ENCODE measurements at regions not wholly inside any gene's neighbourhood (a gene's known extent, or its start where the extent isn't known, plus 50 kb on each side); places are given as distances from the start of the nearest gene placed in this dataset.

DNA sequence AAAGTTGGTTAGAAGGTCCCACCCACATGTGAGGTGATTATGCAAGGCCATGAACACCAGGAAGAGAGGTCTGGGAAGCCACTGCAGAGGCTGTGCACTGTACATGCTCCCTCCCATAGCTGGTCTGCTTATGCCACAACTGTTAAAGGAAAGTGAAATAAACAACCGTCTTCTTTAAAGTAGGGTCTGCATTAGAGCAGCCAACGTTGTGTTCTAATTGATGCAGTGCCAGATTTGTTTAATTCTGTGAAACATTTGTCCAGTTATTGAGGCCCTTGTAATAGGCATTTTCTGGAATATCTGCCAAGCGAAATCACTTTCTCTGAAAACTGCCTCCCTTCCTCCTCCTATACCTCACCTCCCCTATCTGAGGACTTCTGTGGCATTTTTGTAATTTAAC, 224.0 kb upstream of the LNX1 start:
- no peak for DNase-seq (ENCODE audit: low read depth)

DNA sequence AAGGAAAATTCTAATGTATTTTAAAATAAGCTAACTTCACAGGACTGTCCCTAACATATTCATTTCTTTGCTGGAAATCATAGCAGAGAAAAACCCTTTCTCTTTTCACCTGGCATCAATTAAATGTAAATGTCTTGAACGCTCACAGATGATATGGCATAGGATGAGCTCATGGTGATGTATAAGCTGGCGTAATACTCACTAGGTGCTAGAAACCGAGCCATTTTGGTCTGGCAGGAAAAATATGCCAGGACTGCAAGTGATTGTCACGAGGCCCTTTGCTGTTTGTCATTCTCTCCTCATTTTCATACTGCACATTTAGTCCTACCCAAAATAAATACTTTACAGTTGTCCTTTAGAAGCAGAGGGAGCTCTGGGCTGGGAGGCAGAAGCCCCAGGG, 222.7 kb upstream of the LNX1 start:
- DNase-seq (ENCODE audit: low read depth): no peak

DNA sequence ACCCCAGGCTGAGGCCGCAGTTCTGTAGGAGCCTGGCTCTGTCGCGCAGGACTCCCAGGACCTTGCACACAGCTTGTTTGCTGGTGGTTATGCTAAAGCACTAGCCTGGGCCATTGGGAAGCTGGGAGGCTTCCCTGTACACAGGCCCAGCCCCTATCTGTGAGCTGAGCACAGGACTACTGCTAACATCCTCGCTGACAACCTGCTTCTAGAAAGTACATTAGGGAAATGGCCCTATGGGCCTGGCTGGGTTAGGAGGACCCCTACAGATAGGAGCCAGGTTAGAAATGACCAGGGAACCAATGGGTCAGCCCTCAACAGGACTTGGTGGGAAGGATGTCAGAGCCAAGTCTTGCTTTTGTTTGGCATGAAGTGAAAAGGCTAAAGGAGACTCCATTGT, 219.4 kb upstream of the LNX1 start:
- no peak for DNase-seq (ENCODE audit: low read depth)

- no peak for DNase-seq (ENCODE audit: low read depth)
Observed at GRCh38 chr4:53809816-53810215, 218.5 kb upstream of the LNX1 start.

- no peak for DNase-seq (ENCODE audit: low read depth)
Observed at GRCh38 chr4:53805291-53805690, 214.0 kb upstream of the LNX1 start.

GRCh38 chr4:53804719-53805118, 213.4 kb upstream of the LNX1 start:
- no peak for DNase-seq (ENCODE audit: low read depth)

GRCh38 chr4:53802500-53802899, 211.2 kb upstream of the LNX1 start:
- DNase-seq (ENCODE audit: low read depth): no peak

- DNase-seq (ENCODE audit: low read depth): no peak
Observed at GRCh38 chr4:53801373-53801772, 210.1 kb upstream of the LNX1 start.

GRCh38 chr4:53800741-53801140, 209.5 kb upstream of the LNX1 start:
- no peak for DNase-seq (ENCODE audit: low read depth)

GRCh38 chr4:53793096-53793495, 201.8 kb upstream of the LNX1 start:
- DNase-seq (ENCODE audit: low read depth): no peak

- DNase-seq (ENCODE audit: low read depth): no peak
Observed at GRCh38 chr4:53790286-53790685, 199.0 kb upstream of the LNX1 start.

DNA sequence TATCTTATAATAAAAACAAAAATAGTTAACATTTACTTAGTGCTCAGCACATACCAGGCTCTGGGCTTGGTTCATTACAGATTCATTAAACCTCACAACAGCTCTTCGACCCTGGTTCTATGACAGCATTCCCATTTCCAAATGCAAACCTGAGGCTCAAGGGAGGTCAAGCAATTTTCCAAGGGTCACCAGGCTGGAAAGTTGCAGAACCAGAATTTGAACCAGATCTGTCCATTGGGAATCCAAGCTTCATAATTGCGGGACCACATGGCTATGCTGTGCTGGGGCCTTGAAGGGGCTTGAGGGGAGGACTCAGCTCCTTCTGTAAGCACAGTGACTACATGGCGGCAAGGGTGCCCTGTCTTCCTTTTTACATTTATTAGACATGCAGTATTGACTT, 197.3 kb upstream of the LNX1 start:
- no peak for DNase-seq (ENCODE audit: low read depth)

GRCh38 chr4:53788011-53788410, 196.7 kb upstream of the LNX1 start:
- DNase-seq (ENCODE audit: low read depth): no peak

GRCh38 chr4:53786632-53787031, 195.3 kb upstream of the LNX1 start:
- no peak for DNase-seq (ENCODE audit: low read depth)

DNA sequence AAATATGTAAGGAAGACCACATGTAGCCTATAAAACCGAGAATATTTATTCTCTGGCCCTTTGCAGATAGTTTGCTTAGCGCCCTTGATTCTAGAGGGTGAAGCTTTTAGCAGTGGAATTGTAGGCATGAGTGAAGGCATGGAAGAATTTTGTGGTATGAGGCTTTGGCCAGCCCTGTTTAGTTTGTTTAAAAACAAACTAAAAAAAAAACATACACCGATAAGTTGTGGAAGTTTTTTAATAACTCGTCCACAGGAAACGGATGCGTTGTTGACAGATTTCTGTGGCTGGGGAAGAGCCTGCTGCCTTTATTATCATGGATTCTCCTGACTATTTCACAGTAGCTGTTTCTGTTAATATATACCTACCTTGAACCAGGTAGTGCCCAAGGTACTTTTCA, 194.7 kb upstream of the LNX1 start:
- DNase-seq (ENCODE audit: low read depth): no peak

DNA sequence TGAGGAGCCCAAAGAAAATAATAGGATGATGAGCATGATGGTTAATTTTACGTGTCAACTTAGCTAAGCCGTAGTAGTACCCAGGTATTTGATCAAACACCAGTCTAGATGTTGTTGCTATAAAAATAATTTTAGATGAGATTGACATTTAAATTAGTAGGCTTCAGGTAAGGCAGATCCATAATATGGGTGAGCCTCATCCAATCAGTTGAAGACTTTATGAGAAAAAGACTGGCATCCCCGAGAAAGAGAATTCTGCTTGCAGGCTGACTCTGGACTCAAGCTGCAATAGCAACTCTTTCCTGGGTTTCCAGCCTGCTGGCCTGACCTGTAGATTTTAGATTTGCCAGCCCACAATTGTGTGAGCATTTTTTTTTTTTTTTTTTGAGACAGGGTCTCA, 192.8 kb upstream of the LNX1 start:
- DNase-seq (ENCODE audit: low read depth): no peak

DNA sequence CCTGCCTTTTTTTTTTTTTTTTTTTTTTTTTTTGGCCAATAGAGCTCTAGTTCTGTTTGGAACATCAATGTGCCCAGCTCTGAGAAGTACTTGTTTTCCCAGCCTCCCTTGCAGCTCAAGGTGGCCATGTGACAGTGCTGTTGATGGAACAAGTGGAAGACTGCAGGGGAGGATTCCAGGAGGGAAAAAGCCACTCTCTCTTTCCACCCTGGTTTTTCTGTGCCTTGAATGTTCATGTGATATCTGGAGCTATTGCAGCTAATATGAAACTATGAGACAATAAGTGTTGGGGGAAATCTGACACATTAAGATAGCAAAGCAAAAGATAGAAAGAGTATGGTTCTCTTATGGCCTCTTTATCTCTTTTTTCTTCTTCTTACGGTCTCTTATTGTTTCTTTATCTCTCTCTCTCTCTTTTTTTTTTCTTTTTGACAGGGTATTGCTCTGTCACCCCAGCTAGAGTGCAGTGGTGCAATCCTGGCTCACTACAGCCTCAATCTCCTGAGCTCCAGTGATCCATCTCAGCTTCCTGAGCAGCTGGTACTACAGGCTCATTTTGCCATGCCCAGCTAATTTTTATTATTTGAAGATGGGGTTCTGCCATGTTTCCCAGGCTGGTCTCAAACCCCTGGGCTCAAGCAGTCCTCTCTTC, 192.0 kb upstream of the LNX1 start:
- DNase-seq (ENCODE audit: low read depth): no peak

DNA sequence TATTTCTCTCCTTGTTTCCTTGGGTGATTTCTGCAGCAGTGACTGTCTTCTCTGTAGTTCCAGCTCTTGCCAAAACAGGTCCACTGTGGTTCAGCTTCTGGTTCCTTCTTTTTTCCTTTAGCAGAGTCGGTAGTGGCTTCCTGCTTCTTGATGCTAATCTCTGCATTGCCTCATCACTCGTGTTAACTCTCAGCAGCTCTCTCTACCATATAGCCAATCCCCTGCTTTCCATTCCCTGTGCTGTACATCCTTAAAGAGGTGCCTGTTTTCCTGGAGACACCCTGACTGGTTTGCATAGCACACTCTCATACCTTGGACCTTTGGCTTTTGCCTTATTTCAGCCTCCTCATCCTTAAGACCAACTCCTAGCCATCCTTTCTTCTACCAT, 191.2 kb upstream of the LNX1 start:
- DNase-seq (ENCODE audit: low read depth): no peak

DNA sequence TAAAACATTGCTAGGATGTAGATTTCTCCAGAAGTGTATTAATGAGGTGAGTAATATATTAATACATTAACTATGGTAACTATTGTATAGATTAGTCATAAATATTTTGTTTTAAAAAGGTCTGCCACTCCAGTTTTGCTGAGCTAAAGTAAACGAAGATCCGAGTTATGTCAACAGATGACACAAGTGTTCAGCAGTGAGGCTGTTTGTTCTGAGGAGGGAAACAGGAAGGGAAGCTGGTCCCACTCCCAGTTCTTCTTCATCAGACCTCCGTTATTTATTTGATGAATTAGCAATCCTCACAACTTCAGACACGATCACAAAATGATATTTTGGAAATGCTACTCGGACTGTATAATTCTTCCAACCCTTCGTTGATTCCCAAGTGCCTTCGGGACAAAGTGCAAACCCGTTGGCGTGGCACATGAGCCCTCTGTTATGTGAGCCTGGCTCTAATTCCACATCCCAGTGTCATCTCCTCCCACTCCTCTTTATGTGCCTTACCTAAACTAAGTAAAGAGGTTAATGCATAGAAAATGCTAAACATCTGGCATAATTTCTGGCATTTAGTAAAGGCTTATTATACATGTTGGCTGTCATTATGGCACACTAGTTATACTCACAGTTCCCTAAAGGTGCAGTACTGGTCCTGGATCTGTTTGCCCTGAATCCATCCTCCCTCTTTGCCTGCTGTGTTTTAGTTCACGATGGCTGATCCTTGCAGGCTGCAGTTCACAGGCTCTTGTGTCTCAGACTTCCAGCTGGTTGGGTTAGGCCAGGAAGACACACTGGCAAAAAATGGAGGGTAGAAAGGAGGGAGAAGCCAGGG, 190.6 kb upstream of the LNX1 start:
- no peak for DNase-seq (ENCODE audit: low read depth)

DNA sequence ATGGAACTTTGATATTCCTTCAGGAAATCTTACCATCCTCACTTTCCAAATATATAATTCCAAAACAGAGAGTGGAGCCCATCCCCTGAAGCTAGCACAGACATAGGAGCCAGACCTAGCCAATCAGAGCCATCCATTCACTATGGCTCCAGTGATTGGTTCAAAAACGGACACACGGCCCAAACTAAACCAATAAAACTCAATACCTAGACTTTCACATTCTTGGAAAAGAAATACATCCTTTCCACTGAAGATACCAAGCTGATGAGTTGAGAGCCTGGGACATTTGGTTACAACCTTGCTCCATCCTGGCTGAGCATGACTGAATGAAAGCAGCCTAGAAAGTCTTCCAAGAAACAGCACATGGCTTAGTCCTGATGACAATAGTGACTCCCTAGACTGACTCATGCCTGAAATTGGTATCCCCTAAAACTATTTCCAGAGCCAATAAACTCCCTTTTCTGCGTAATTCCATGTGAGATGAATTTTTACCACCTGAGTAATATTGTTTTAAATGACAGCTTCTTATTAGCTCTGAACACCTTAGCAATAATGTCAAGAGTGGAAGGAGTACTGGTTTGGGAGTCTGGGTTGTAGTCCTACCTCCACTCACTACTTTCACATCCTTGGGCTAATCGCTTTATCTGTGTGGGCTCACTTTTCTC, 189.6 kb upstream of the LNX1 start:
- DNase-seq (ENCODE audit: low read depth): no peak

- no peak for DNase-seq (ENCODE audit: low read depth)
Observed at GRCh38 chr4:53779025-53779424, 187.7 kb upstream of the LNX1 start.

DNA sequence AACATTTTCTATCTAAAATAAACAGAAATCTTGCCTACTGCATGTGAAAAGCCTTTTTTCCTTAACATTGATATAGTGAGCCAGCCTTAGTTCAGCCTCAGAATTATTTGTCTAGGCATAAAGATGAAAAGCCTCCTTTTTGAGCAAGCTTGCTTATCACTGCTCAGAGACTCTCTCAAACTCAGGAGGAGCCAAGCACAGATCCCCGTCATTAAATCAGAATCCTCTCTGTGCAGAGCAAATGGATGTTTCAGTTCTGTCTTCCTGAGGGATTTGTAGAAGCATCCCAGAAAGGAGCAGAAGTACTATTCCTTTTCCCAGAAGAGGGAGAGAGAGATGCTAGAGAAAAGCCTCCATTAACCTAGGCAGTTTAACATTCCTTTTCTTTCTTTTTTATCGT, 186.9 kb upstream of the LNX1 start:
- no peak for DNase-seq (ENCODE audit: low read depth)

- no peak for DNase-seq (ENCODE audit: low read depth)
Observed at GRCh38 chr4:53777244-53777984, 186.1 kb upstream of the LNX1 start.

Data from stimulated activated CD8-positive, alpha-beta memory T cell treated with anti-CD3 and anti-CD28 coated beads, Interleukin-15, amount 100 ng/mL, for 1 hour (primary cell).